ENCODE measurements at regions not wholly inside any gene's neighbourhood (a gene's known extent, or its start where the extent isn't known, plus 50 kb on each side); places are given as distances from the start of the nearest gene placed in this dataset.

GRCh38 chr12:93146263-93146939, 217.3 kb upstream of the EEA1 start (continued):
- TF ChIP-seq POU5F1 (IDR thresholded peaks at IDR 0.05; ENCODE audit: low read depth, low read length) = no peak
- no peak for TF ChIP-seq POLR2AphosphoS5 (IDR thresholded peaks at IDR 0.05; ENCODE audit: low read depth, low read length)
- no peak for TF ChIP-seq HDAC2 (IDR thresholded peaks at IDR 0.05; ENCODE audit: borderline replicate concordance in 1 of 2, low read depth in 2 of 2, low read length in 2 of 2)
- TF ChIP-seq MAX (IDR thresholded peaks at IDR 0.05) = no peak
- no peak for TF ChIP-seq NRF1 (IDR thresholded peaks at IDR 0.05; ENCODE audit: low read depth, low read length)

All from H1 (cell line).